HepG2 (cell line): ENCODE measurements at regions not wholly inside any gene's neighbourhood (a gene's known extent, or its start where the extent isn't known, plus 50 kb on each side); places are given as distances from the start of the nearest gene placed in this dataset.

ENCODE experiments used
- AGO2 ChIP-seq: fragments of 200-400 bp; formaldehyde crosslinking; optimal IDR thresholded peaks from 2 replicates; pipeline ENCODE3; 2017; ENCODE audit warnings: mild to moderate bottlenecking, low read depth, low read length, moderate library complexity
- ELF3 ChIP-seq: IDR thresholded peaks from 2 replicates; pipeline ENCODE4 v1.6.1; 2016; ENCODE audit warnings: missing genetic modification reagents, missing compliant biosample characterization
- FOXP4 ChIP-seq: sonication (generic); formaldehyde crosslinking; IDR thresholded peaks from 2 replicates; pipeline ENCODE4 v1.4.0; 2020; ENCODE audit warnings: missing genetic modification reagents
- ISL2 ChIP-seq: sonication (generic); formaldehyde crosslinking; IDR thresholded peaks from 2 replicates; pipeline ENCODE4 v1.5.0; 2020; ENCODE audit warnings: missing genetic modification reagents
- MAX ChIP-seq: IDR thresholded peaks from 2 replicates; pipeline ENCODE4 v1.6.1; 2012; ENCODE audit warnings: inconsistent platforms
- MED1 ChIP-seq: sonication (generic); formaldehyde crosslinking; IDR thresholded peaks from 2 replicates; pipeline ENCODE4 v1.4.0; 2020; ENCODE audit warnings: missing genetic modification reagents
- MIXL1 ChIP-seq: IDR thresholded peaks from 2 replicates; pipeline ENCODE4 v1.6.1; 2016
- NCOA2 ChIP-seq: sonication (generic); formaldehyde crosslinking; IDR thresholded peaks from 2 replicates; pipeline ENCODE4 v1.8.0; 2022; ENCODE audit warnings: inconsistent platforms
- NR2C2 ChIP-seq: sonication (generic); formaldehyde crosslinking; IDR thresholded peaks from 2 replicates; pipeline ENCODE4 v1.4.0; 2020; ENCODE audit warnings: missing genetic modification reagents, mild to moderate bottlenecking, moderate library complexity, borderline replicate concordance
- PAXIP1 ChIP-seq: sonication (generic); formaldehyde crosslinking; conservative IDR thresholded peaks from 2 replicates; pipeline ENCODE4 v1.4.0; 2020; ENCODE audit warnings: mild to moderate bottlenecking, missing genetic modification reagents, moderate library complexity
- PHF21A ChIP-seq: sonication (generic); formaldehyde crosslinking; IDR thresholded peaks from 2 replicates; pipeline ENCODE4 v1.5.0; 2020; ENCODE audit warnings: mild to moderate bottlenecking, missing genetic modification reagents
- RFXAP ChIP-seq: sonication (generic); formaldehyde crosslinking; IDR thresholded peaks from 2 replicates; pipeline ENCODE4 v1.4.0; 2020; ENCODE audit warnings: missing genetic modification reagents, borderline replicate concordance
- SOX5 ChIP-seq: IDR thresholded peaks from 2 replicates; pipeline ENCODE4 v1.6.1; 2016; ENCODE audit warnings: borderline replicate concordance
- TCF7 ChIP-seq: sonication (generic); IDR thresholded peaks from 2 replicates; pipeline ENCODE4 v1.6.1; 2016; ENCODE audit warnings: antibody characterized with exemption, low read depth
- ZNF18 ChIP-seq: sonication (generic); formaldehyde crosslinking; IDR thresholded peaks from 2 replicates; pipeline ENCODE4 v1.8.0; 2022; ENCODE audit warnings: mild to moderate bottlenecking, missing genetic modification reagents; ENCODE audit not compliant: insufficient replicate concordance
- ZNF256 ChIP-seq: sonication (generic); formaldehyde crosslinking; conservative IDR thresholded peaks from 2 replicates; pipeline ENCODE4 v1.4.0; 2020; ENCODE audit warnings: missing genetic modification reagents
- TF ChIP-seq, protein P1 (sequence below): sonication (generic); formaldehyde crosslinking; IDR thresholded peaks from 2 replicates; pipeline ENCODE4 v1.5.0; 2020; ENCODE audit warnings: mild to moderate bottlenecking, missing genetic modification reagents, borderline replicate concordance
- TF ChIP-seq, protein P2 (sequence below): sonication (generic); formaldehyde crosslinking; IDR thresholded peaks from 2 replicates; pipeline ENCODE4 v1.5.1; 2020; ENCODE audit warnings: missing genetic modification reagents, mild to moderate bottlenecking, borderline replicate concordance

DNA sequence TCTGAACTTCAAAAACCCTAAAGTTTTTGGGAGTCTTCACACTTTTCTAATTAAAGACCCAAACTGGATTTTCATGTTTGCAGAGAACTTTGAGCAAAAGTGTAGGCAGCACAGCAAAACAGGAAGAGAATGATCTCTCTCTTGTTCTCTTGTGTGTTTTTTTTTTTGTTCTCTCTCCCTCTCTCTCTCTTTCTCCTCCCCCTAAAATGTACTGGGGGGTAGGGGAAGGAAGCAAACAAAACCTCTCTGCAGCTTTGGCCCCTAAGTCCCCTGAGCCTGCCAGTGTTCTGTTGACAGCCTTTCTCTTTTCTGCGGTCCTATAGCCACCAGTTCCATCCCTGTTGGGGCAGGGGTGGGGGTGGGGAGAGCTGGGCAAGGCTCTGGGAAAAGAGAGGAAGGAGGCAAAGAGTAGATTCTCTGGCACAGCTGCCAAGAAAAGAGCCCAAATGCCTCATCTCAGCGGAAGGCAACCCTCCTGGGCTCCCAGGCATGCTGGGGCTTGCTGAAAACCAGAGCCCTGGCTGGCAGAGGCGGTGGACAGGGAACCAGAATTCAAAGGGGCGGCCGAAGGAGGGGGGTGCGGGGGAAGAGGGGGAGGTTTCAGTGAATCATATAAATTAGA lies 295.3 kb downstream of the SOX9 start (continued):
- TF ChIP-seq MAX, result peak; percentile 26; the same call in 1 of the 2 replicates
- TF ChIP-seq, protein P1, sequence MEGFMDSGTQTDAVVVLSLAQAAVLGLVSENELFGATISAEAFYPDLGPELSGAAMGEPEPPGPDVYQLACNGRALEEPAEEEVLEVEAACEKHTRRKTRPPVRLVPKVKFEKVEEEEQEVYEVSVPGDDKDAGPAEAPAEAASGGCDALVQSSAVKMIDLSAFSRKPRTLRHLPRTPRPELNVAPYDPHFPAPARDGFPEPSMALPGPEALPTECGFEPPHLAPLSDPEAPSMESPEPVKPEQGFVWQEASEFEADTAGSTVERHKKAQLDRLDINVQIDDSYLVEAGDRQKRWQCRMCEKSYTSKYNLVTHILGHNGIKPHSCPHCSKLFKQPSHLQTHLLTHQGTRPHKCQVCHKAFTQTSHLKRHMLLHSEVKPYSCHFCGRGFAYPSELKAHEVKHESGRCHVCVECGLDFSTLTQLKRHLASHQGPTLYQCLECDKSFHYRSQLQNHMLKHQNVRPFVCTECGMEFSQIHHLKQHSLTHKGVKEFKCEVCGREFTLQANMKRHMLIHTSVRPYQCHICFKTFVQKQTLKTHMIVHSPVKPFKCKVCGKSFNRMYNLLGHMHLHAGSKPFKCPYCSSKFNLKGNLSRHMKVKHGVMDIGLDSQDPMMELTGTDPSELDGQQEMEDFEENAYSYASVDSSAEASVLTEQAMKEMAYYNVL, result peak; percentile 92; the same call in 1 of the 2 replicates
- peak; percentile 41; the same call in 1 of the 2 replicates for TF ChIP-seq FOXP4 (CRISPR knock-in tag)
- peak; percentile 60; the same call in 1 of the 2 replicates for TF ChIP-seq SOX5 (CRISPR knock-in tag)
- TF ChIP-seq, protein P2, sequence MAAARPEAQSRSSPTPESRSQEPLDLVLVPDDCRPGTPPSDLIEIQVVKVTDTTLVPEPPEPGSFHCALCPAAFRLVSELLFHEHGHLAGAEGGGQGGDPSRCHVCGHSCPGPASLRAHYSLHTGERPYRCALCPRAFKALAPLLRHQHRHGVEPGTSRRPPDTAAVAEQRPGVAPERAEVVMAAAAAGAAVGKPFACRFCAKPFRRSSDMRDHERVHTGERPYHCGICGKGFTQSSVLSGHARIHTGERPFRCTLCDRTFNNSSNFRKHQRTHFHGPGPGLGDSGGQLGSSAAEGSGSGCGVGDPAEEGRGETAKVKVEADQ, result 0 out of 2 replicates have a peak, but pooled peaks have one; percentile 6
- peak; percentile 68 for TF ChIP-seq MED1 (CRISPR knock-in tag)
- 0 out of 2 replicates have a peak, but pooled peaks have one; percentile 12 for TF ChIP-seq TCF7
- TF ChIP-seq ISL2 (CRISPR knock-in tag), result peak; percentile 58; the same call in 1 of the 2 replicates
- peak; percentile 37; the same call in 1 of the 2 replicates for TF ChIP-seq NCOA2 (CRISPR knock-in tag)
- TF ChIP-seq ZNF18, result peak; percentile 45
- TF ChIP-seq MIXL1 (CRISPR knock-in tag), result no peak
- TF ChIP-seq AGO2, result peak; percentile 37
- TF ChIP-seq PAXIP1 (CRISPR knock-in tag), result peak; percentile 31; the same call in 1 of the 2 replicates
- no peak for TF ChIP-seq NR2C2
- TF ChIP-seq ZNF256, result no peak
- 0 out of 2 replicates have a peak, but pooled peaks have one; percentile 20 for TF ChIP-seq ELF3 (CRISPR knock-in tag)
- peak; percentile 61 for TF ChIP-seq PHF21A
- no peak for TF ChIP-seq RFXAP
